Hepatocyte (in vitro differentiated cells): ENCODE measurements at regions not wholly inside any gene's neighbourhood (a gene's known extent, or its start where the extent isn't known, plus 50 kb on each side); places are given as distances from the start of the nearest gene placed in this dataset.

ENCODE experiments used
- DNase-seq: peaks from one replicate; pipeline ENCODE4 v3.0.0-alpha.2; 2016; ENCODE audit warnings: low spot score
- H2AFZ ChIP-seq: fragments of 200-600 bp; sonication (generic); 2 replicates; pipeline ENCODE4 v1.6.0; 2016; ENCODE audit warnings: antibody characterized with exemption, mild to moderate bottlenecking
- H3K27ac ChIP-seq: fragments of 200-600 bp; sonication (generic); 2 replicates; pipeline ENCODE4 v1.5.1; 2016; ENCODE audit warnings: mild to moderate bottlenecking
- H3K27me3 ChIP-seq: fragments of 200-600 bp; sonication (generic); 2 replicates; pipeline ENCODE4 v1.6.1; 2016
- H3K36me3 ChIP-seq: fragments of 200-600 bp; sonication (generic); replicated peaks from 2 replicates; pipeline ENCODE4 v1.5.1; 2016; ENCODE audit warnings: low read depth; ENCODE audit not compliant: insufficient read depth
- H3K4me1 ChIP-seq: fragments of 200-600 bp; sonication (generic); 2 replicates; pipeline ENCODE4 v1.5.1; 2016; ENCODE audit warnings: mild to moderate bottlenecking, moderate library complexity; ENCODE audit not compliant: insufficient read depth
- H3K4me2 ChIP-seq: fragments of 200-600 bp; sonication (generic); 2 replicates; pipeline ENCODE4 v1.6.0; 2016
- H3K4me3 ChIP-seq: fragments of 200-600 bp; sonication (generic); 2 replicates; pipeline ENCODE4 v1.5.1; 2016; ENCODE audit warnings: mild to moderate bottlenecking
- H3K79me2 ChIP-seq: fragments of 200-600 bp; sonication (generic); 2 replicates; pipeline ENCODE4 v1.6.0; 2017; ENCODE audit warnings: mild to moderate bottlenecking
- H3K9me2 ChIP-seq: fragments of 200-600 bp; sonication (generic); replicated peaks from 2 replicates; pipeline ENCODE4 v1.6.0; 2017; ENCODE audit warnings: mild to moderate bottlenecking; ENCODE audit not compliant: insufficient read depth
- H3K9me3 ChIP-seq: fragments of 200-600 bp; sonication (generic); 2 replicates; pipeline ENCODE4 v1.5.1; 2016; ENCODE audit warnings: low read depth, mild to moderate bottlenecking
- H4K20me1 ChIP-seq: fragments of 200-600 bp; sonication (generic); 2 replicates; pipeline ENCODE4 v1.6.0; 2016; ENCODE audit warnings: mild to moderate bottlenecking; ENCODE audit not compliant: insufficient read depth, poor library complexity, severe bottlenecking
- CTCF ChIP-seq: fragments of 200-600 bp; sonication (generic); IDR thresholded peaks from 2 replicates; pipeline ENCODE4 v1.5.1; 2016; ENCODE audit warnings: antibody characterized with exemption, mild to moderate bottlenecking; ENCODE audit not compliant: poor library complexity
- EZH2 ChIP-seq: fragments of 200-600 bp; sonication (generic); IDR thresholded peaks from 2 replicates; pipeline ENCODE4 v1.6.1; 2016; ENCODE audit warnings: antibody characterized with exemption, mild to moderate bottlenecking, borderline replicate concordance
- EZH2phosphoT487 ChIP-seq: fragments of 200-600 bp; sonication (generic); IDR thresholded peaks from one replicate; pipeline ENCODE4 v1.6.1; 2018; ENCODE audit warnings: antibody characterized with exemption, mild to moderate bottlenecking, low read depth, moderate library complexity; ENCODE audit not compliant: unreplicated experiment, severe bottlenecking
- WGBS: methylation state at CpG from one replicate; pipeline ENCODE4 v1.1.6; 2016; ENCODE audit warnings: low lambda C conversion rate; ENCODE audit errors: missing lambda C conversion rate; 5-methylcytosine and 5-hydroxymethylcytosine counted together

DNA sequence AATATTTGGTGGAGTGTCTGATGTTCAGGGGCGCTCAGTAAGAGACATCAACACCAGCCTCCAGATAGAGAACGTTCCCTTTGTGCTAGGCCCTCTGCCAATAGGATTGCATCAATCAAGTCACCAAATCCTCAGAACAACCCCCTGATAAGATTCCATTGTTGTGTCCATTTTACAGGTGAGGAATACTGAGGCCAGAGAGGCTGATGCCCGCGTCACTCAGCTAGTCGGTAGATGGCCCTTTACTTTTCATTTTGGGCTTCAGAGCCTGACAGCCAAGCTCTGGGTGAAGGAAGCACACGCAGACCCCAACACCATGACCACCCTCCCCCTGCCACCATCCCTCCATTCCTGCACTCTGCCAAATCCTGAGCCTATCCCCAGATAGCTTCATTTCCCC lies 406.2 kb downstream of the PTPRU start:
- TF ChIP-seq EZH2phosphoT487 (no peak), CTCF (no peak), EZH2 (no peak)
- H3K9me3 ChIP-seq: no peaks in the 10 kb centered on the region
- no peak overlapping the region for H3K4me2 ChIP-seq
- H3K36me3 ChIP-seq: no peaks in the 10 kb centered on the region
- H3K9me2 ChIP-seq: no peaks in the 10 kb centered on the region
- H4K20me1 ChIP-seq: no peaks in the 10 kb centered on the region
- H3K27ac ChIP-seq: no peak overlapping the region
- no peak overlapping the region for H2AFZ ChIP-seq
- no peaks in the 10 kb centered on the region for H3K79me2 ChIP-seq
- H3K4me3 ChIP-seq: no peak overlapping the region
- no peak for DNase-seq
- WGBS: 88% methylated on average over 6 of the region's 6 CpGs
- H3K27me3 ChIP-seq: no peaks in the 10 kb centered on the region
- no peaks in the 10 kb centered on the region for H3K4me1 ChIP-seq

DNA sequence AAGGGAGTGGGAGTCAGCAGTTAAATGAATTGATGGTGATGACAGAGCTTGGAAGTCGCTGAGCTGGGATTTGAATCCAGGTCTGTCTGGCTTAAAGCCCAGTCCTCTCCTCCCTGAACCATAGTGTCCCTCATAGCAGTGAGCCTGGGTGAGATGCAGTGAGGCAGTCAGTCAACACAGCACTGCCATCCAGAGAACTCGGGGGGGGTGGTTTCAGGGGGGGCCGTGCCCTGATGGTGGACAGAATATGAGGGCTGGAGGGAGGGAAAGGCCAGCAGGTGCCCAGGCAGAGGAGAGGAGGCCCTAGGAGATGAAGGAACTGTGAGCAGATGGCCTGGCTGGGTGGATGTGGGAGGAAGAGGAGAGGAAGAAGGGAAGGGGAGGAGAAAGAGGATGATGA lies 405.6 kb downstream of the PTPRU start:
- Histone ChIP-seq H2AFZ (no peak overlapping the region), H3K4me3 (no peak overlapping the region), H3K36me3 (no peaks in the 10 kb centered on the region), H4K20me1 (no peaks in the 10 kb centered on the region), H3K4me2 (no peak overlapping the region), H3K27ac (no peak overlapping the region), H3K79me2 (no peaks in the 10 kb centered on the region), H3K27me3 (no peaks in the 10 kb centered on the region), H3K4me1 (no peaks in the 10 kb centered on the region), H3K9me3 (no peaks in the 10 kb centered on the region), H3K9me2 (no peaks in the 10 kb centered on the region)
- 77% methylated on average over 3 of the region's 3 CpGs for WGBS
- no peak for TF ChIP-seq EZH2phosphoT487
- no peak for TF ChIP-seq CTCF
- no peak for TF ChIP-seq EZH2
- DNase-seq: no peak

DNA sequence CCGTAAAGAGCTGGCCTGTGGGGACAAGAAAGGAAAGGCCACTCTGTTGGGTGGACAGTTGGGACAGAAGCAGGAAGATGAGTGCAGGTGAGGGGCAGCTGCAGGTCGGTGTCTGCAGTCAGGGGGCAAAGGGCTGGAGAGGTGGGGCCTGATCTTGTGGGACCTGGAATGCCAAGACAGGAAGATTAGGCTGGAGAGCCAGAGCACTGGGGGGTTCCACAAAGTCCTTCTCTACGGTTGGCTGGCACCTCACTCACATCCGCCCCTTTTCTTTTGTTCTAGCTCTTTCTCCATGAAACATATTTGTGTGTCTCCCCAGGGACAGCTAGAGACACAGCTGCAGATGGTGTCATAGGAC lies 404.1 kb downstream of the PTPRU start:
- H4K20me1 ChIP-seq: no peaks in the 10 kb centered on the region
- no peak overlapping the region for H3K27ac ChIP-seq
- DNase-seq: no peak
- no peaks in the 10 kb centered on the region for H3K4me1 ChIP-seq
- no peaks in the 10 kb centered on the region for H3K9me3 ChIP-seq
- no peak overlapping the region for H3K4me3 ChIP-seq
- H3K27me3 ChIP-seq: no peaks in the 10 kb centered on the region
- H3K79me2 ChIP-seq: no peaks in the 10 kb centered on the region
- no peaks in the 10 kb centered on the region for H3K36me3 ChIP-seq
- no peak overlapping the region for H3K4me2 ChIP-seq
- no peaks in the 10 kb centered on the region for H3K9me2 ChIP-seq
- 76% methylated on average over 4 of the region's 4 CpGs for WGBS
- no peak for TF ChIP-seq CTCF
- no peak for TF ChIP-seq EZH2phosphoT487
- no peak overlapping the region for H2AFZ ChIP-seq
